Calu3 (cell line): ENCODE measurements at regions not wholly inside any gene's neighbourhood (a gene's known extent, or its start where the extent isn't known, plus 50 kb on each side); places are given as distances from the start of the nearest gene placed in this dataset.
A peak's percentile ranks its signal among the peaks of the same experiment; 100 is the strongest.

ENCODE experiments used
- BruUV-seq: library from RNA; stranded (reverse); fragments of 400-500 nt; replicated peaks from 2 replicates; lab custom pipeline; 2021; lab: Mats Ljungman, UMichigan
- CTCF ChIA-PET: fragments of 300-600 bp; sonication (Branson Sonifier 250); formaldehyde crosslinking; loops from one replicate; lab custom pipeline; 2022; ENCODE audit warnings: antibody characterized with exemption; lab: Charles Lee
- DNase-seq: peaks from one replicate; pipeline ENCODE4 v3.0.0; 2022
- H3K27ac Mint-ChIP-seq: one replicate; pipeline ENCODE4 v1.8.0; 2022; ENCODE audit warnings: mixed read lengths; ENCODE audit not compliant: unreplicated experiment
- H3K27me3 Mint-ChIP-seq: one replicate; pipeline ENCODE4 v1.8.0; 2022; ENCODE audit warnings: mixed read lengths; ENCODE audit not compliant: unreplicated experiment
- H3K36me3 Mint-ChIP-seq: one replicate; pipeline ENCODE4 v1.8.0; 2022; ENCODE audit warnings: mild to moderate bottlenecking, moderate library complexity, mixed read lengths; ENCODE audit not compliant: insufficient read depth, unreplicated experiment
- H3K4me1 Mint-ChIP-seq: one replicate; pipeline ENCODE4 v1.8.0; 2022; ENCODE audit warnings: mild to moderate bottlenecking, low read depth, mixed read lengths; ENCODE audit not compliant: unreplicated experiment
- H3K4me3 Mint-ChIP-seq: one replicate; pipeline ENCODE4 v1.8.0; 2022; ENCODE audit warnings: mild to moderate bottlenecking, low read depth, moderate library complexity, mixed read lengths; ENCODE audit not compliant: unreplicated experiment
- H3K9me3 Mint-ChIP-seq: one replicate; pipeline ENCODE4 v1.8.0; 2022; ENCODE audit warnings: low read depth, mixed read lengths; ENCODE audit not compliant: unreplicated experiment
- intact Hi-C: fragments of 100-400 bp; cut with micrococcal nuclease; formaldehyde crosslinking; loops from one replicate; pipeline ENCODE4 v1.10.0; 2022; ENCODE audit not compliant: unreplicated experiment
- TF ChIP-seq, protein P1 (sequence below): fragments of 200-600 bp; IDR thresholded peaks from one replicate; pipeline ENCODE4 v1.8.0; 2022; ENCODE audit warnings: antibody characterized with exemption; ENCODE audit not compliant: unreplicated experiment

GRCh38 chr7:41475801-41476459, 227.0 kb downstream of the INHBA start:
- CTCF ChIA-PET: no interaction called here
- no peak for DNase-seq
- Mint-ChIP-seq H3K36me3 (no peaks in the 10 kb centered on the region), H3K27me3 (no peaks in the 10 kb centered on the region), H3K4me1 (peaks cover 22% of the 10 kb centered on the region), H3K9me3 (peaks cover 8% of the 10 kb centered on the region), H3K4me3 (no peak overlapping the region), H3K27ac (no peak overlapping the region)
- no TSS peak for BruUV-seq
- intact Hi-C loops: loop anchor here (10.0 kb wide), 2 partner anchors 219 to 431 kb away; no protein-coding TSS in a partner anchor
- TF ChIP-seq, protein P1, sequence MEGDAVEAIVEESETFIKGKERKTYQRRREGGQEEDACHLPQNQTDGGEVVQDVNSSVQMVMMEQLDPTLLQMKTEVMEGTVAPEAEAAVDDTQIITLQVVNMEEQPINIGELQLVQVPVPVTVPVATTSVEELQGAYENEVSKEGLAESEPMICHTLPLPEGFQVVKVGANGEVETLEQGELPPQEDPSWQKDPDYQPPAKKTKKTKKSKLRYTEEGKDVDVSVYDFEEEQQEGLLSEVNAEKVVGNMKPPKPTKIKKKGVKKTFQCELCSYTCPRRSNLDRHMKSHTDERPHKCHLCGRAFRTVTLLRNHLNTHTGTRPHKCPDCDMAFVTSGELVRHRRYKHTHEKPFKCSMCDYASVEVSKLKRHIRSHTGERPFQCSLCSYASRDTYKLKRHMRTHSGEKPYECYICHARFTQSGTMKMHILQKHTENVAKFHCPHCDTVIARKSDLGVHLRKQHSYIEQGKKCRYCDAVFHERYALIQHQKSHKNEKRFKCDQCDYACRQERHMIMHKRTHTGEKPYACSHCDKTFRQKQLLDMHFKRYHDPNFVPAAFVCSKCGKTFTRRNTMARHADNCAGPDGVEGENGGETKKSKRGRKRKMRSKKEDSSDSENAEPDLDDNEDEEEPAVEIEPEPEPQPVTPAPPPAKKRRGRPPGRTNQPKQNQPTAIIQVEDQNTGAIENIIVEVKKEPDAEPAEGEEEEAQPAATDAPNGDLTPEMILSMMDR: no peak

DNA sequence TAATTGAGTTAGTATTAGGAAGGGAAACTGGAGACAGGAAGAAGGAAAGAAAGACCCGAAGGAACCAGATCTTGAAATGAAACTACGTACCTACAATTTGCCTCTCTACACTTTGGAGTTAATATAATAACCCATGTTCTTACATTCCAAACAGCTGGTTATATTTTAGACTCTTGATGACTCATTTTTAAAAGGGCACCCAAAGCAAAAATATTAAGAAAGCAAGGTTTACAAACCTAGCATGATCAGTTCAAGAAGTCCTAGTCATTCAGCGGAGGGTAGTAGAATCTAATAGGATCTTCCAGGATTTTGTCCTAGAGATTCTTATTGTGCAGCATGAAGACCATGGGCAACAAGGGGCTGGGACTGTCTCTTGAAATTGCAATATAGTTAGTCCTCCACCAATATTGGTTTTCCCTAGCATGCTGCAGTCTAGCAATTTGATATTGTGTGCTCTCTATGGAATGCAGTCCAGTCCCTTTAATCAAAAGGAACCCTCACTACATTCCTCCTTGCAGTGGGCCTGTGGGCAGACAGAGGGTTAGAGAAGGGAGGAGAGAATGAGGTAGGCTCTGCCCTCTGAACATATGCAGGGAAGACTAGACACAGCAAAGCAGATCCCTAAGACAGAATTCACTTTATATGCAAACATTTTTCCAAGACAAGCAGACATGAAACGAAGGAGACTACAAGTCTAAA, 230.3 kb downstream of the INHBA start:
- no peaks in the 10 kb centered on the region for H3K36me3 Mint-ChIP-seq
- CTCF ChIA-PET: no interaction called here
- H3K27ac Mint-ChIP-seq: peak overlapping the region; percentile 2
- TF ChIP-seq, protein P1: no peak
- intact Hi-C loops: loop anchor here (10.0 kb wide), 2 partner anchors 222 to 428 kb away; no protein-coding TSS in a partner anchor
- peaks cover 20% of the 10 kb centered on the region for H3K4me1 Mint-ChIP-seq
- H3K4me3 Mint-ChIP-seq: no peak overlapping the region
- DNase-seq: no peak
- peaks cover 3% of the 10 kb centered on the region for H3K9me3 Mint-ChIP-seq
- H3K27me3 Mint-ChIP-seq: no peaks in the 10 kb centered on the region
- BruUV-seq: no TSS peak

- Mint-ChIP-seq H3K4me3 (no peak overlapping the region), H3K27me3 (no peaks in the 10 kb centered on the region), H3K36me3 (no peaks in the 10 kb centered on the region), H3K9me3 (no peaks in the 10 kb centered on the region), H3K27ac (no peak overlapping the region), H3K4me1 (peaks cover 27% of the 10 kb centered on the region)
- TF ChIP-seq, protein P1: no peak
- intact Hi-C loops: loop anchor here (10.0 kb wide), 2 partner anchors 225 to 425 kb away; no protein-coding TSS in a partner anchor
- BruUV-seq: no TSS peak
- CTCF ChIA-PET: no interaction called here
- no peak for DNase-seq
Measured at GRCh38 chr7:41470081-41470480, 232.8 kb downstream of the INHBA start.

DNA sequence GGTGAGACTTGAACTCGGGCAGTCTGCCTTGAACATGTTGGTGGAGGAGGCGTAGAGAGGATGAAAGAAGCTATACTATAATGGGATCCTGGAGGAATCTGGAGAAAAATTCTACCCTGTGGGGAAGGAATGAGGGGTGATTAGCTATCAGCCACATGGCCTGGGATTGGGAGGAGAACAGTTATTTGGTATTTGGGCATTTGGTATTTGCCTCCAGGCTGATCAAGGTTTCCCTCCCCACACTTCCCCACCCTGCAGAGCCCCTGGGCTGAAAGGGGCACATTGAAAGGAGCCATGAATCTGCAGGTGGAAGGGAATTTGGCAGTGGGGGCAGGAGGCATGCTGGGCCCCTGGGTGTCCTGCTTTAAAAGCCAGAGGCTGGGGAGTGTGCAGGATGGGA, 235.3 kb downstream of the INHBA start:
- DNase-seq: no peak
- intact Hi-C loops: no loop called here
- Mint-ChIP-seq H3K9me3 (no peaks in the 10 kb centered on the region), H3K27ac (no peak overlapping the region), H3K36me3 (no peaks in the 10 kb centered on the region), H3K27me3 (no peaks in the 10 kb centered on the region), H3K4me3 (no peak overlapping the region), H3K4me1 (peaks cover 21% of the 10 kb centered on the region)
- TF ChIP-seq, protein P1: no peak
- no TSS peak for BruUV-seq
- CTCF ChIA-PET: no interaction called here
